Heart left ventricle (tissue), 13 donors: ENCODE measurements at regions not wholly inside any gene's neighbourhood (a gene's known extent, or its start where the extent isn't known, plus 50 kb on each side); places are given as distances from the start of the nearest gene placed in this dataset.

Source experiments
- CTCF ChIP-seq, 12 donors: fragments of 200-600 bp; sonication (generic) in 4 of 12; IDR thresholded peaks; one replicate each; pipeline versions ENCODE4 v1.5.0 to v1.8.0; 2018 to 2022; ENCODE audit warnings: antibody characterized with exemption in 12 of 12, mild to moderate bottlenecking in 5 of 12
- POLR2A ChIP-seq, 2 donors: fragments of 450-650 bp; IDR thresholded peaks; one replicate each; pipeline ENCODE4 v1.6.1; 2017; ENCODE audit warnings: antibody characterized with exemption in 2 of 2, mild to moderate bottlenecking in 2 of 2, moderate library complexity in 2 of 2
- donor health status: ischemic (EF 13 %, LVEDD 7.1; RV severe dilation, severe dysfunction).
- donor health status: DM: no; HTN: yes; CAD: no.
- donor health status: DM: no; HTN: no; CAD: no.
- donor health status: ischemic (EF 25% LVEDD 6.9; RV normal size, moderate dysfunction).
- donor health status: ischemic (EF 25% LVEDD 5.7; RV mildly dilated, moderate dysfunction).
- donor health status: ischemic (EF 35%, LVEDD 5.7; RV mildly dilated, moderate dysfunction).
- donor health status: nonischemic (EF 11% LVEDD 7.7; RV severe dilation, severe dysfunction).
- donor health status: DM: yes; HTN: yes; CAD: no.
- donor health status: PGD.
- donor health status: ischemic (EF 29% LVEDD 5.4; RV normal size, mild dysfunction).
- donor health status: nonischemic (EF 23%, LVEDD 6.1; RV moderate dilation, normal function).

DNA sequence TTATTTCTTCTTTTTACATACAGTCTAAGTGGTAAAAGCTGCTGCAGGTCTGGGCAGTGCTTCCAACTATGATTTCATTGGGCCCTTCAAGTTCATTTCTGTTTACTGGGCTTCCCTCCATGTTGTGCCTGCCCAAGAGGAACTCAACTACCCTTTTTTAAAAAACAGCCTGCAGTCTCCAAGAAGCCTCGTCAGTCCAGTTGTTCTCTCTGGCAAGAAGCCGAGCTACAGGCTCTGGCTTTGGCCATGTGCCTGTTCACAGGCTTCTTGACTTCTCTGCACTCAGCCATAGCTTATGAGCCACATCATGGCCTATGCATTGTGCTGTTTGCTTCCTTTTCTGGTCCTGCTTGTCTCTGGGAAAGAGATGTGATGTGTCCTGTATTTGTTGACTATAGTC is 119.7 kb upstream of the PJA2 start:
- TF ChIP-seq CTCF (IDR thresholded peaks at IDR 0.05) (no peak), POLR2A (IDR thresholded peaks at IDR 0.05) (no peak)
